ENCODE measurements at regions not wholly inside any gene's neighbourhood (a gene's known extent, or its start where the extent isn't known, plus 50 kb on each side); places are given as distances from the start of the nearest gene placed in this dataset.

DNA sequence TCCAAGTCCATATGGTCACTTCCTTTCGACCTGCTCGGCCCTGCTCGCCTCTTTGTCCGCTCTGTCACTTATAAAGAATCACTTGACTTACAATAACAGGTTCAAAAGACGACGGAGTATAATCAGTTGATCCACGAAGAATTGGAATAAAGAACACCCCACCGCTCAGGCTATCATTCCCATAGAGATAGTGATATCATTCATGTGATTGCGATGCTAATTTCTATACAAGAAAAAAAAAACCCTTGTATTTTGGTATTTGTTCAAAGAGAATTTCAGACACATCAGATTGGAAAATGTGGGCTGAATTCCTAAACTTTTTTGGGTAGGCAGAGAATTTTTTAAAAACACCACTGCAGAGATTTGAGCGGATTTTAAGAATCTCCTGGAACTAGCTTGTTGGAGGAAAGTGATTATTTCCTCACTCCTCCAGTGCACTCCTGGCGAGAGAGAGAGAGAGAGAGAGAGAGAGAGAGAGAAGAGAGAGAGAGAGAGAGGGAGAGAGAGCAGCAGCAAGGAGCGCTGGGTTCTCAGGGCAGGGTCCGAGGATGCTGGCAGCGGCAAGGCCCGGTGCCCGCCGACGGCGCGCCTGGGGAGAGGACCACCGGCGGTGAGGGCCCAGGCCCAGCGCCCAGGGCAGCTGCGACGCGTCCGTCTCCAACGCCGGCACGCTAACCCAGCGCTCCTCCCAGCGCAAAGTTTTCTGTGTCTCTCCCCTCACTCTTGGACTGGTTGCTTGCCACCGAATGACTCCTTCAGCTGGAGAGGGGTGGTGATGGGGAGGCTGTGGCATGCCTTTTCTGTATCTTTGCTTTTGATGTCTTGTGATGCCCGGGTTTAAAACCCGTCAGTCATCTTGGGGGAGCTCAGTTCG, 149.0 kb upstream of the ZNF536 start:
- peak in 1 of 5 experiments; percentile 8 for DNase-seq

DNA sequence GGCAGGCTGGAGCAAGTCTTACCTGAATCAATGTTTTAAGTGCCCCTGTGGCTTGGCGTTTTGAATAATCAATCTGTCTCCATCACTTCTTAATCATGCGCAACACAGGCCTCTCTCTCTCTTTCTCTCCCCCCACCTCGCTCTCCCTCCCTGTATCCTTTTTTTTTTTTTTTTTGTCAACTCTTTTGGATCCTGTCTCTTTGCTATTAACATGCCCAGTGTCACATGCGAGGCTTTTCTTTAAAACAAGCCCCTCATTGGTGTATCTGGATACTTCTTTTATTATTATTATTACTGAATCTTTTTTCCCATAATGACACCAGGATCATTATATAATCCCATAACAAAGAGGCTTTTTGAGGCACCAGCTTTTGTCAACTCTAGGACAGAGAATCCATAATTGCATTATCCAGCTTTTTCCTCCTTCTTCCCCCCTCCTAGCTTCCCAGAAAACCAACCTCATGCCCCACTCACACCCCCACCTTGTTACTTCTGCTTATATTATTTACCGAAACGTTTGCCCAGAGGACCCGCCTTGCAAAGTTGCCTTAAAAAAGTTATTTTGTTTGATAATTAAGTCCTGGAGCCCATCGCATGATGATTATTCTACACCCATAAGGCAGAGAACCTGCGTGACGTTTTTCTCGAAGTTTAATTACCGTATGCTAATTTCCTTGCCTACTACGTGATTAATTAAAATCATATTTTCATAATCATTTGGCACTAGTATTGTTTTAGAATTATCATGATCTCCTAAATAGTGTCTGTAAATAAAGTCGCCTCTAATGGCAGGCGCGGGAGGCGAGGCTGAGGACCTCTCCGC, 148.1 kb upstream of the ZNF536 start:
- no peak for DNase-seq

DNA sequence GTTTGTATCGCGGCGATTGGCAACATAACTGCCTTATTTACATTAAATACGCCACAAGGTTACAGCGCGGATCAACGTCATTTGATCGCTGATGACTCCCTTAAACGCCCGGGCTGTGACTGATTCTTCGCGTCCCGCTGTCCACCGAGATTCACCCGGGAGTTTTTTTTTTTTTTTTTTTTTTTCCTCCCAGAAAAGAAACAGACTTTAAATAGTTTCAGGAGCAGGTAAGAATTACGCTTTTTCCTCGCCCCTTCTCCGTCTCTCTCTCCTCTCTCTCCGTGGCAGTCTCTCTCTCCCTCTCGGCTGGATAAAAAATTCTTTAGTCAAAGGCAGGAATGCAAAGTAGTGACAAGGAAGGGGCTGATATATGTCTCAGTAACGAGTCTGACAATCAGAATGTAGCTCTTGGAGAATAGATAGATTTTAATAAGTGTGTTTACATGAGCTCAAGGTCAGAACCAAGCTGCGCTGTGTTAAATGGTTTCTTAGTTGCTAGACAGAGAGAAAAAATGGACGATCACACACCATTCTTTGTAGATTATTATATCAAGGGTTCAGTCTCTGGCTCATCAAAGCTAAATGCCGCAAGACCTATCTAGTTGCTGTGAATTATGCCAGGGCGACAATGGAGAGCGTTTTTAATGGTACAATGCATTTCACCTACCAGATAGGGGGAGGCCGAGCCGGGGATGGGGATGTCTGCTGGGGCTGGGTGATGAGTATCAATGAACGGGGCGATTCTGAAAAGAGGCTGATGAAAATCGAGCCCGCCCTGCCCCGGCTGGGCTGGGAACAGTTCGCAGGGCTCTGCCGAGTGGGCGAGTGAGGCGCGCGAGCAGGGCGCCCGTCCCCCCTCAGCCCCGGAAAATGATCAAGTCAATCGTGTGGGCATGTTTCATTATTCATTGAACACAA, 147.2 kb upstream of the ZNF536 start:
- DNase-seq = peak in 1 of 5 experiments; percentile 26

DNA sequence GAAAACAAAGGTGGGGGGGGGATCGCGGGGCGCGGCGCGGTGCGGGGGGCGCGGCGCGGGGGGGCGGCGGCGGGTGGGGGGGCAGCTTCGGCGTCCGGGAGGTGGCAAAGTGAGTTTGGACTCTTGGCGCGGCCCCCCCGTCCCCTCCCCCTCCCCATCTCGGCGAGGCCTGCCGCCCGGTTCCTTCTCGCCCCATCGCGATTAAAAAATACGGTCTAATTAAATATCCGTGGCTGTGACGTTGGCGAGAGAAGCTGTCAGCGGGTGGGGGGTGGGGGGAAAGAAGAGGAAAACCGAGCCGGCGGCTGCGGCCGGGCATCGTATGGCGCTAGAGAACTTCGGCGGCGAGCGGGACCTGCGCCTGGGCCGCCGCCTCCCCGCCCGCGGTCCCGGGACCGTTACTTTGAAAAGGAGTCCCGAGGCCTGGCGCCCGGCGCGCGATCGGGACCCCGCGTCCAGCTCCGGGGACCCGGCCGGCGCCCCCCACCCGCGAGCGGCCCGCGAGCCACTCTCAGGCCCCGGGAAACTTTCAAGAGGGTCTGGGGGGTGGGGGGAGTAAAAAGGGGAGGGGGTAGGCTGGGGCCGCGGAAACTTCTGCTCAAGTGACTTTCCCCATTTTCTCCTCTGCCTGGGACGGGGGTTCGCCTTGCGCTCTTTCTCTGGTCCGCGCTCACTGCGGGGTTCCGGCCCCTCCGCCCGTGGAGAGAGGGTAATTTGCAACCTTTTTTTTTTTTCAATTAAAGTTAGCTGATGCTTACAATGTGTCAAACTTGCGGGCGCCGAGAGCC, 146.3 kb upstream of the ZNF536 start:
- DNase-seq = peak in 1 of 5 experiments; percentile 9

DNA sequence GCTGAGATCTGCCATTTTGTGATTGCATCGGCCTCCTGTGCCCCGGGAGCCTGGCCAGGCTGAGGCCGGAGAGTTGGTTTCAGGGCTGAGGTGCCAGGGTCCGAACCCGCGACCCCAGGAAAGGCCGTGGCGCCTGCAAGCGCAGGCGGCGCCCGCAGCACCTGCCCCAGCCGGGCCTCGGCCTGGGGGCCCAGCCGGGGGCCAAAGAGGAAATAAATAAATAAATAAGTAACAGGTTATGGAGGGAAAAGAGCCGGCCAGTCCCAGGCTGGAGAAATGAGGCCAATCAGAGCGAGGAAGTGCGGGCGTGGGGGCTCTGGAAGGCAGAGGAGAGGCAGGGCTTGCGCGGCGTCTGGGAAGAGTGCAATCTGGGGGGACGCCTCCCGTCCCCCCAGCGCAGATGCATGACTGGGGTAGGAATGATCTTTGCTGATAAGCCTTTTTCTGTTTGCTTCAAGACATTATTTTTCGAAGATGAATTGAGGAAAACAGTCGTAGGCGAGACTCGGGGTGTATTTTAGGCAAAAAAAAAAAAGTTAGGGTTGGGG, 145.6 kb upstream of the ZNF536 start:
- no peak for DNase-seq

DNA sequence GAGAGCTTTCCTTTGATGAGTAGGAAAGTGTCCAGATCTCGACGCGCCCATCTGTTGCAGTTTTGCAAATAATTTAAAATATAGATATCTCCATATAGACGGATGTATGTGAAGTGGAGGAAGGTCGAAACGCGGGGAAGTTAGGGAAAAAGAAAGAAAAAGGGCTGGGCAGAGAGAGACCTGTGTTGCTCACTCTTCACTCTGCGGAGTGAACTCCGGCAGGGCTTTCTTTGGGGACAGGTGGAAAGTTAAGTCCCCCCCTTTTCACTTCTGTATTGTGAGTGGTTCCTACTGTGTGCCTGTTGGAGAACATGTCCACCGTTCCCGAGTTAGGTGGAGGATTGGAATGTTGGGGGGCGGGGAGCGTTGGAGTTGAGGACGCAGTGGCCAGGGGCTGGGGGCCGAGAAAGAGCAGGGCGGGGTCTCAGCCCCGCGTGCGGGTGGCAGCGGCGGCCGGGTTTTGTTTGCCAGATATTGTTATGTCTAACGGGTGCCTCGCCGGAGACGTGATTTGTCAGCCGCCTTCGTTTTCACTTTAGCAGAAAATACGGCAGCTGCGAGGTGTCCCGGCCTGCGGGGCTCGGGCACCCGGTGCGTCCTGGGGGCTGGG, 145.1 kb upstream of the ZNF536 start:
- no peak for DNase-seq

DNA sequence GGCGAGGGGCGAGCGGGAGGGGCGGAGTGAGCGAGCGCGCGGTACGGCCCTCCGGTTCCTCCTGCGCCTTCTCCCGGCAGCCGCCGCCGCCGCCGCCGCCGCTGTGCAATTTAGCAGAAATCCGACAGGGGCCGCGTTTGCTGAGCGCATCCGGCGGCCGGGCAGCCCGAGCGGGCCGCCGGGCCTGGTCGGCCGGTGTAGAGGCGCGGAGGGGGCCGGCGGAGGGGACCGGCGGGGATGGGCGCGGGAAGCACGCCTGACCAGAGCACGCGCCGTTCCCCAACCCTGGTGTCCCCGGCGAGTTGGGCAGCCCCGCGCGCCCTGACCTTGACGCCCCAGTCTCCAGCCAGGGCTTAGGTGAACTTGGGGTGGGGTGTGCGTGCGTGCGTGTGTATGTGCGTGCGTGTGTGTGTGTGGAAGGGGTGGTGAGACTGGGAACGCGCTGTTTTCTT, 144.5 kb upstream of the ZNF536 start:
- DNase-seq = peak in 2 of 5 experiments; percentile 24 to 71

DNA sequence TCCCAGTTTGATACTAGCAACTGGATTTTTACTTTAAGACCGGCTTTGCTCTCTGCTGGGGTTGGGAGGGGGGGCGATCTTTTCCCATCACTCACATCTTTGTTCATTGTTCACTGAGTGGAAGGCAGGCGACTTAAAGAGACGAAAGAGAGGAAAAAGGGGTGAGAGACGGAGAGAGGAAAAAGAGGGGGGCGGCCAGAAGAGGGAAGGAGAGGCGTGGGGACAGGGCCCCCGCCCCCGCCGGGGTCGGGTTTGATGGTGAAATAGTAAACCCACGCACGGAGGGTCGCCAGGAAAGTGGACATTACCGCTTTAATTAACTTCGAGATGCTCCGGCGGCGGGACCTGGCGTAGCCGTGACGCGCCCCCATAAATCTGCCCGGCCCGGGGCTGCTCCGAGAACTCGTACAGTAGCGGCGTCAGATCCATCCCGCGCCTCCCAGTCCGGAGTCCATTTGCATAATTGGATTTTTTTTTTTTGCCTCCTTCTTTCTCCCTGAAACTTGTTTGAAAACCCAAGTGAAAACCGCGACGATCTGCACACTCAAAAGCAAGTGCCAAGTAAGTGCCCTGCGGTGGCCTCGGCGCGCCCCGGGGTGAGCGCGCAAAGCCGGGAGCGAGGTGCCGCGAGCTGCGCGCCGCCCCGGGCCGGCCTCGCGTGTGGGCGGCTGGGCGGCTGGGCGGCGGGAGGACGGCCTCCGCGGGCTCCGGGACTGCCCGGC, 143.9 kb upstream of the ZNF536 start:
- DNase-seq = peak in 1 of 5 experiments; percentile 18

DNA sequence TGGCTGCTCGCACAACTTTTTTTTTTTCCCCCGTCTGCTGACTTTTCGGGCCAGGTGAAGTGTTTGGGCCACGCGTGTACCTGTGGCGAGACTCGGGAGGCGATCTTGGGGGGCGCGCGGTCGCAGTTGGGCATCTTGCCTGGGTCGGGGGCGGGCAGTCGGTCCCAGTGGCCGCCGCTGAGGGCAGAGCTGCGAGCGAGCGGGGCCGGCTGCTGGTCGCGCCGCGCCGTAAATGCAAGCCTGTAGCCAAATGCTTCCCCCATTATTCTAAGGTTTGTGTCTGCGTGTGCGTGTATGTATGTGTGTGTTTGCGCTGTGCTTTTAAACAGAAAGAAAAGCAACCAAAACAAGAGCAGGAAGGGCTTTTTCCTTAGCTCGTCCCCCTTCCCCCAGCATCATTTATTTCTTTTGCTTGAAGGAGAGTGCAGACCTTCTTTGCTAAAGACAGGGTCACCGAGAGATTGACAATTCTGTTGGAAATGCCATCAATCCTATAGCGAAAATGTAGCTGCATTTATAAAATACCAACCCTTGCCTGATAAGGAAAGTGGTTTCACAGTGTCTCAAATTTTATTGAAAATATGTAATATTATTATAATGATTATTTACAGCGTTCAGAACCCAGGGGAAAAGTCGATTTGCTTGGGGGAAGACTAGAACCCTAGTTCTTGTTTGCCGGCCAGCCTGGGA, 143.2 kb upstream of the ZNF536 start:
- no peak for DNase-seq

DNA sequence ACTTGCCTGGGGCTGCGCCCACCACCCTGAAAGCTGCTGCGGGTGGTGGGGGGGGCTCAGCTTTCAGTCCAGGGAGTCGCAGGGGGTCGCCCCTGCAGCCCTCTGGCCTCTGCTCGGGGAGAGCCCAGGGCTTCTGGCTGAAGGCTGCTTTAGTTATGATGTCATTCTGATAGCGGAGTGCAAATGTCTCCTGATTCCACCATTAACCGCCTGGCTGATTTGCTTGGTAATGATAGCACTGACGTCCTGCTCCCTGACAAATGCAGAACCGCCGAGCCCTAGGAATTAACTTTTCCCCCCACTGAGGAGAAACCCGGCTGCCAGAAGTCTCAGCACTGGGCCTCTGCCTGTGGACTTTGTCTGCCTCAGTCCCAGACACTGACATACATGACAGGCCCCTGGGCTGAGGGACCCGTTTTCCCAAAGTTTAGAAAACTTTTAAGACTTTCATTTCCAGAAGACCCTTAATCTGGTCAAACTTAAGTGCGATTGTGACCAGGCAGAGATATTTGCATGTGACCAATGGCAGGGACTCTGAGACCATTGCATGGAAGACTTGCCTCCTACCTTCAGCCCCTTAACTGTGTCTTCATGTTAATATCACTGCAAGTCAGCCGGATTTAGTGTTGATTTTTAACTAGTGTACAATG, 142.5 kb upstream of the ZNF536 start:
- no peak for DNase-seq

DNA sequence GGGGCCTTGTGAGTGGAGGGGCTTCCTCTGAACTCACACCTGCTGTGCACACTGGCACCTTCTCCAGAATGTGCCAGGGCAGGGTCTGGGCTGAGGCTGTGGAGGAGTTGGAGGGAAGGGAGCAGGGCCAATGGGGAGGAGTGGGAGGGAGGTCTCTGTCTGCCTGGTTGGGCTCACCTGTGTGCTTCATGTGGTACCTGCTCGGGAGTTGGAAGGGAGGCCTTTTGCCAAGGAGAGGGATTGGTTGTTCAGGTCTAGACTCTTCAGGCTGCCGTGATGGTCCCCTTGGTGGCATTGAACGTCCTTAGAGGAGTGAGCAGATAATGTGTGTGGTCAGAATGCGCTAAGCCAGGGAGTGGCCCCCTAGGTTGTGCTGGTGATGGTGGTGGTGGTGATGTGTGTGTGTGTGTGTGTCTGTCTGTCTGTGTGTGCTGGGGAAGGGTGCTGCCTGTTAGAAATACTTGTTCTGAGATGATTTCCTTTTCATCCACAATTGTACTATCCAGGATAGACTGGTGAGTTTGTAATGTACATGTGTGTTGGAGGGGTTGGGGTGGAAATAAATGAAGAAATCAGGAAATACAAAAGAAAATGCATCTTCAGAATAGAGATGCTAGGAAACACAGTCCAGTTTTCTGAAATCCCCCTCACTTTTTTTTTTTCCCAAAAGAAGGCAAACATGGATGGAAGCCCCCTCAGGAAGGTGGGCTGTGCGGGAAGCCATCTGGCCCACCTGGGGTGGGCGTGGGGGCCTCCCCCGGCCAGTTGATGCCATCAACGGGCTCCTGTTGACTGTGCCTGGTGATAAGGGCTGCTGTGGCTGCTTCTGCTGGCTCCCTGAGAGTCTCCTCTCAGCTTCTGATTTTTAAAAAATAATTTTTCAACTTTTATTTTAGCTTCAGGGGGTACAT, 140.5 kb upstream of the ZNF536 start:
- no peak for DNase-seq

DNA sequence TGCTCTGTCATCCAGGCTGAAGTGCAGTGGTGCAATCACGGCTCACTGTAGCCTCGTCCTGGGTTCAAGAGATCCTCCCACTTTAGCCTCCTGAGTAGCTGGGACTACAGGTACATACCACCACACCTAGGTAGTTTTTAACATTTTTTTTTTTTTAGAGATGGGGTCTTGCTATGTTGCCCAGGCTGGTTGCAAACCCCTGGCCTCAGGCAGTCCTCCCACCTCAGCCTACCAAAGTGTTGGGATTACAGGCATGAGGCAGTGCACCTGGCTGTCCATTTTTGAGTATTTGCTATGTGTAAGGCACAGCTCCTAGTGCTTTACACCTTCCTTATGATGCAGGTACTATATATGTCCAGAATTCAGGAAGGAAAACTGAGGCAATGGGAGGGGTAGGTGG, 138.8 kb upstream of the ZNF536 start:
- DNase-seq = no peak

DNA sequence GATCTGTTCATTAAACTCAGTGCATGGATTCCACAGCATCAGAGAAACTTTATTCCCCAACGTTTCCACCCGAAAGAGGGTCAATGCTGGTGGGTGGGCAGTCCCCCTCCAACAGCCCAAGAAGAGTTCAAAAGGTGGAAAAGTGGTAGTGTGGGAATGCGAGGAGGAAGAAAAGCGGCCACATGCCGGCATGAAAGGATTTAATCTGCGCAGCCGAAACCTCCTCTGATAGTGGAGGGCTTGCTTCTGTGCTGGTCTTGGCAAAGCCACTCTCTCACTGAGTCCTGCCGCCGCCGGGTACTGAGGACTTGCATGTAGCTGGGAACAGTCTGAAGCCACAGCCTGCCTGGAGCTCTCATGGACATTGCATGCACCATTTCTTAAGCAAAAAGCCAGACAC, 136.2 kb upstream of the ZNF536 start:
- no peak for DNase-seq

DNA sequence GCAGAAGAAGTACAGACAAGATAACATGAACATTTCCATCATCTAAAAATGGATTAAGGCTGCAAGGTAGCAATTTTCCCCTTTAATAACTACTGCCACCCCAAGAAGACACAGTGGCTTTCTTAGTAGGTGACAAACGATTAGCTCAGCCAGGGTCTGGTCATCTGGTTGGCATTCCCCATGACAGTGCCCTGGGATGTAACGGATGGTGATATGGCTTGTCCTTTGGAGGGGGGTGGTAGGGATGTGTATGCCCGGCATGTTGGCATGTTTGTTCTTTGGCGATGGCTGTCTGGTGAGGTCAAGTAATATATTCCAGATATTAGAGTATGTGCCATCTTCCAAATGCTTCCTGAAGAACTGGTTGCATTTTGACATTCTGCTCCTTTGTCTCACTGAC, 135.6 kb upstream of the ZNF536 start:
- DNase-seq = no peak

DNA sequence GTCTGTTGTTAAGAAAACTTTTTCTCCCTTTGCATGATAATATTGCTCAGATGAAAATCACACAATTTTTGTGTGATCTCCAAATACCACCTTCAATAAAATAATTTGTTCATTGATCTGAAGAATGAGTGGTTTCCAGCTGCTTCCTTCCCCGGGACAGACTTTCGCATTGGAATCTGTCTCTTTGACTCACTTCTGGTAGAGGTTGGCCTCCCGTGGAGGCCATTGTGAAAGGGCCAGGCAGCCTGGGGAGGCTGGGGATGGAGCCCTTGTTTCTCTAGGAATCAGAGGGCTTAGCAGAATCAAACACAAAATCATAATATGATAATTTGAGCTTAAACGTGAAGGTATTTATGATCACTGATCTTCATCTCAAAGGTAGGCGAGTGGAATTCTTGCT, 135.0 kb upstream of the ZNF536 start:
- DNase-seq = no peak

DNA sequence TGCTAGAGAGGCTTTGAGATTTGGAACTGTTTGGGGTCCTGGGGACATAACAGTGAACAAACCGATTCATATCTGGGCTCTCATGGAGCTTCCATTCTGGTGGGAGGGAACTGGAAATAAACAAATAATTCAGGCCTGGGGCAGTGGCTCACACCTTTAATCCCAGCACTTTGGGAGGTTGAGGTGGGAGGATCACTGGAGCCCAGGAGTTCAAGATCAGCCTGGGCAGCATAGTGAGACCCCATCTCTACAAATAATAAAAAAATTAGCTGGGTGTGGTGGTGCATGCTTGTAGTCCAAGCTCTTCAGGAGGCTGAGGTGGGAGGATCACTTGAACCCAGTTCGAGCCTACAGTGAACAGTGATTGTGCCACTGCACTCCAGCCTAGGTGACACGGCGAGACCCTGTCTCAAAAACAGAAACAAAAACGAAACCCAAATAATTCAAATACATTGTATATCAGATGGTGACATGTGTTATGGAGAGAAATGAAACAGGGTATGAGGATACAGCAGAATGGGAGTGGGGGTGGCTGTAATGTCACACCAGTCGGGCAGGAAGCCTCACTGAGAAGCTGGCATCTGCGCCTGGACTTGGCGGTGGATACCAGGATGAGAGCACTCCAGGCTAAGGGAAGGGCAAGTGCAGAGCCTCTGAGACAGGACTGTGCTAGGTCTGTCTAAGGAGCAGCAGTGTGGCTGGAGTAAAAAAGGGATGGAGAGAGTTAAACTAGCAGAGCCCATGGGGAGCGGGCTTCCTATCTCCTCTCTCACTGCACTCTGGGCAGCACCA, 131.1 kb upstream of the ZNF536 start:
- no peak for DNase-seq

DNA sequence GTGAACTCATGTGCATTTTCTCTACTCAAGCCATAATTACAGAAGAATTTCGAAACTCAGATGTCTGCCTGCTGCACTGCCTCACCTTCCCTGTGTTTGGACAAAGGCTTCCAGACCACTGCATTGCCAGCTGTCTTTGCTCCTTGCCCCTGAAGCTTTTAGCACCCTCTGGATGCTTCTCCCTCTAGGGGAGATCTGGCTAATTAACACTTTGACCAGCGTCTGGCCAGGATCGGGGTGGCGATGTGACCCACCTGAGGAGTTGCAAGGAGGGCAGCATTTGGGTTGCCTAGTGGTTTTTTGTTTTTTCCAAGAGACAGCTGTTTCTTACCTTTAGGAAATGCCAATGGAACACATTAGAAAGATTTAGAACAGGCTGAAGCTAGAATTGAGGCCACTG, 127.7 kb upstream of the ZNF536 start:
- no peak for DNase-seq
